Astrocyte (in vitro differentiated cells and primary cell): ENCODE measurements at regions not wholly inside any gene's neighbourhood (a gene's known extent, or its start where the extent isn't known, plus 50 kb on each side); places are given as distances from the start of the nearest gene placed in this dataset.

ENCODE experiments used
- DNase-seq: peaks from one replicate; pipeline ENCODE4 v3.0.0-alpha.2; 2010; ENCODE audit warnings: low read depth
- FAIRE-seq: peaks from 2 replicates; lab custom pipeline; 2011; peaks lifted over from hg19 to GRCh38; lab: Jason Lieb, UNC
- H2AFZ ChIP-seq: 2 replicates; pipeline ENCODE4 v1.6.0; 2012; ENCODE audit warnings: low read depth, low read length, inconsistent platforms
- H3K27ac ChIP-seq: 2 replicates; pipeline ENCODE4 v1.5.1; 2011; ENCODE audit warnings: low read depth, low read length, inconsistent platforms
- H3K27me3 ChIP-seq: 2 replicates; pipeline ENCODE4 v1.6.0; 2011; ENCODE audit warnings: low read length, inconsistent platforms; ENCODE audit not compliant: insufficient read depth
- H3K36me3 ChIP-seq: 2 replicates; pipeline ENCODE4 v1.5.1; 2011; ENCODE audit warnings: low read length, inconsistent platforms; ENCODE audit not compliant: insufficient read depth
- H3K4me1 ChIP-seq: 2 replicates; pipeline ENCODE4 v1.5.1; 2011; ENCODE audit warnings: low read length, inconsistent platforms; ENCODE audit not compliant: insufficient read depth
- H3K4me2 ChIP-seq: 2 replicates; pipeline ENCODE4 v1.6.0; 2012; ENCODE audit warnings: low read length, inconsistent platforms
- H3K4me3 ChIP-seq: 2 replicates; pipeline ENCODE4 v1.5.1; 2011; ENCODE audit warnings: low read depth, mild to moderate bottlenecking, low read length, inconsistent platforms; ENCODE audit not compliant: insufficient read depth
- H3K79me2 ChIP-seq: 2 replicates; pipeline ENCODE4 v1.6.0; 2012; ENCODE audit warnings: mild to moderate bottlenecking, low read length, inconsistent platforms; ENCODE audit not compliant: insufficient read depth
- H3K9ac ChIP-seq: 2 replicates; pipeline ENCODE4 v1.6.0; 2012; ENCODE audit warnings: mild to moderate bottlenecking, low read length, inconsistent platforms
- H3K9me3 ChIP-seq: 2 replicates; pipeline ENCODE4 v1.5.1; 2012; ENCODE audit warnings: low read depth, mild to moderate bottlenecking, low read length, inconsistent platforms; ENCODE audit not compliant: insufficient read depth
- H4K20me1 ChIP-seq: 2 replicates; pipeline ENCODE4 v1.6.0; 2012; ENCODE audit warnings: low read length, inconsistent platforms; ENCODE audit not compliant: insufficient read depth
- H3K27ac Mint-ChIP-seq: one replicate; pipeline ENCODE4 v1.8.0; 2021; ENCODE audit warnings: mild to moderate bottlenecking, mixed read lengths; ENCODE audit not compliant: unreplicated experiment
- H3K27me3 Mint-ChIP-seq: one replicate; pipeline ENCODE4 v1.8.0; 2021; ENCODE audit warnings: low read depth, mixed read lengths; ENCODE audit not compliant: unreplicated experiment
- H3K36me3 Mint-ChIP-seq: one replicate; pipeline ENCODE4 v1.8.0; 2021; ENCODE audit warnings: low read depth, mixed read lengths; ENCODE audit not compliant: unreplicated experiment
- H3K4me1 Mint-ChIP-seq: one replicate; pipeline ENCODE4 v1.8.0; 2021; ENCODE audit warnings: low read depth, mixed read lengths; ENCODE audit not compliant: unreplicated experiment
- H3K4me3 Mint-ChIP-seq: one replicate; pipeline ENCODE4 v1.8.0; 2021; ENCODE audit warnings: mild to moderate bottlenecking, moderate library complexity, mixed read lengths; ENCODE audit not compliant: unreplicated experiment
- H3K9me3 Mint-ChIP-seq: one replicate; pipeline ENCODE4 v1.8.0; 2021; ENCODE audit warnings: mild to moderate bottlenecking, mixed read lengths; ENCODE audit not compliant: unreplicated experiment
- CTCF ChIP-seq: IDR thresholded peaks from 2 replicates; pipeline ENCODE4 v1.5.1; 2011; ENCODE audit warnings: low read depth, mild to moderate bottlenecking, inconsistent platforms, low read length, moderate library complexity; ENCODE audit not compliant: insufficient read depth
- EZH2 ChIP-seq: IDR thresholded peaks from 2 replicates; pipeline ENCODE4 v1.6.1; 2012; ENCODE audit warnings: mild to moderate bottlenecking, low read length, inconsistent platforms; ENCODE audit not compliant: insufficient read depth

DNA sequence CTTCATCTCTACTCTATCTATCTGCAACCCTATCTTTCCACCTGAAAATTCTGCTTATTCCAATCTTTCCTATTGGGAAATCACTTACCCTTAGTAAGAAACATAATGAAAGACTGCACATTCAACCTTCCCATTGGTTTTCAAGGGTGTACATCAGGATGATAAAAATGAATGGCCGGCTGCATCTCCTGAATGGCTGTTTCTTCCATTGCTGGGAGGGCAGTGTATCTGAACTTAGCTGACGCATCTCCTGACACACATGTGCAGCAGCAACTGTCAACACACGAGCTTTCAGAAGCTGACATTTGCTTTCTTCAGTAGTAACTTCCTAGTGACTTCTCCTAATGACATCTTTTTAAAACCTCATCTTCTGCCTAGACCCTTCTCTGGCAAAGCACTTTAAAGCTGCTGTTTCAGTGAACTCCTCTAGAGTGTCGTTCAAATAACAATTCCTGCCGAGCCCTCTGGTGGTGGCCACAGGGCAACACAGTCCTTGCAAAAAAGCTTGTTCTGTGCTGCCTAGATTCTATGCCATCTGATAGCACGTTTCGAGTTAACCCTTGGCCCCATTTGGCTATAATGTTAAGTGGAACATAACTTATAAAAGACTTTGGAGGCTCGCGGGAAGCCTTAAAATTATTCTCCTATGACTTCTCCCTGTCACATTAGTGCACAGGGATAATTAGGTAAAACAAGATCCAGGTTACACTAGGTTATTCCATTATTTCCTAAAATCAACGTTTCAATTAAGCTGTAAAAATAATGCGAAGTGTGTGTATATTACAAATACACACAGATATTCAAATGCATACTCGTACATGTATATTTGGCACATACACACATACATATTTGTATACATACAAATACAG is 2340.7 kb downstream of the PCDH7 start:
- no peak for FAIRE-seq
- Histone ChIP-seq H3K27me3 (no peaks in the 10 kb centered on the region), H3K4me3 (no peak overlapping the region), H3K9ac (no peak overlapping the region), H3K4me1 (peaks cover 14% of the 10 kb centered on the region), H3K4me2 (no peak overlapping the region), H3K79me2 (no peaks in the 10 kb centered on the region), H2AFZ (peak overlapping the region; percentile 3), H3K36me3 (no peaks in the 10 kb centered on the region), H4K20me1 (no peaks in the 10 kb centered on the region), H3K27ac (no peak overlapping the region), H3K9me3 (no peaks in the 10 kb centered on the region)
- H3K27ac Mint-ChIP-seq, result no peak overlapping the region
- H3K36me3 Mint-ChIP-seq, result no peaks in the 10 kb centered on the region
- TF ChIP-seq CTCF, result peak; percentile 92
- no peak for TF ChIP-seq EZH2
- DNase-seq, result peak; percentile 6
- H3K4me3 Mint-ChIP-seq, result no peak overlapping the region
- no peaks in the 10 kb centered on the region for H3K27me3 Mint-ChIP-seq
- peaks cover 30% of the 10 kb centered on the region for H3K4me1 Mint-ChIP-seq
- H3K9me3 Mint-ChIP-seq, result no peaks in the 10 kb centered on the region

DNA sequence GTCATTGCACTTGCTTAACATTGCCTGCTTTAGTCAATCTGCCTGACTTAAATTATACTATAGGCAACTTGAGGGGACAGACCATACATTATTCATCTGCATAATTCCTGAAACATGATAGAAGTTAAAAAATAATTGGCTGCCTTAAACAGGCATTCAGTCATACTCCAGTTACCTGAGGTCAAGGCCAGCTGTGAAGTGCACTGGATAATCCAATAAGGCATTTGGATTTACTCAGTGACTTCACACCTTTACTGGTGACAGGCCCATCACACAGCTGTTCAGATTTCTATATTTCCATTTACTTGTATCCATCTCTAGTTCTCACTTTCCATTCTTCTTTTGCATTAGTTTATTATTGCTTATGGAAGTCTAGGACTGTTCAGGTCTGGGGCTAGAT is 2341.6 kb downstream of the PCDH7 start:
- no peak overlapping the region for H3K9ac ChIP-seq
- no peak overlapping the region for H3K27ac ChIP-seq
- no peaks in the 10 kb centered on the region for H3K27me3 ChIP-seq
- no peak overlapping the region for H2AFZ ChIP-seq
- TF ChIP-seq EZH2, result no peak
- TF ChIP-seq CTCF, result no peak
- no peaks in the 10 kb centered on the region for H3K36me3 ChIP-seq
- H3K4me3 Mint-ChIP-seq, result no peak overlapping the region
- H3K9me3 ChIP-seq, result no peaks in the 10 kb centered on the region
- H3K4me3 ChIP-seq, result no peak overlapping the region
- H4K20me1 ChIP-seq, result no peaks in the 10 kb centered on the region
- H3K79me2 ChIP-seq, result no peaks in the 10 kb centered on the region
- DNase-seq (no peak), FAIRE-seq (no peak)
- H3K36me3 Mint-ChIP-seq, result no peaks in the 10 kb centered on the region
- no peaks in the 10 kb centered on the region for H3K9me3 Mint-ChIP-seq
- peak overlapping the region; percentile 12 for H3K27ac Mint-ChIP-seq
- H3K27me3 Mint-ChIP-seq, result no peaks in the 10 kb centered on the region
- H3K4me1 ChIP-seq, result peaks cover 14% of the 10 kb centered on the region
- no peak overlapping the region for H3K4me2 ChIP-seq
- peaks cover 30% of the 10 kb centered on the region for H3K4me1 Mint-ChIP-seq
